HuH-7 (cell line): ENCODE measurements at regions not wholly inside any gene's neighbourhood (a gene's known extent, or its start where the extent isn't known, plus 50 kb on each side); places are given as distances from the start of the nearest gene placed in this dataset.
"Not testable (repeated sequence)": the region's sequence is repeated elsewhere in the genome, so short reads cannot be mapped to it uniquely, and the experiment has no call there.

Source experiments
- DNase-seq: peaks from one replicate; pipeline ENCODE4 v3.0.0; 2011; ENCODE audit warnings: low spot score

GRCh38 chr1:10911490-10912166 lies 100.8 kb upstream of the TARDBP start:
- DNase-seq: no peak

GRCh38 chr1:10912441-10912840 lies 100.0 kb upstream of the TARDBP start:
- no peak for DNase-seq

DNA sequence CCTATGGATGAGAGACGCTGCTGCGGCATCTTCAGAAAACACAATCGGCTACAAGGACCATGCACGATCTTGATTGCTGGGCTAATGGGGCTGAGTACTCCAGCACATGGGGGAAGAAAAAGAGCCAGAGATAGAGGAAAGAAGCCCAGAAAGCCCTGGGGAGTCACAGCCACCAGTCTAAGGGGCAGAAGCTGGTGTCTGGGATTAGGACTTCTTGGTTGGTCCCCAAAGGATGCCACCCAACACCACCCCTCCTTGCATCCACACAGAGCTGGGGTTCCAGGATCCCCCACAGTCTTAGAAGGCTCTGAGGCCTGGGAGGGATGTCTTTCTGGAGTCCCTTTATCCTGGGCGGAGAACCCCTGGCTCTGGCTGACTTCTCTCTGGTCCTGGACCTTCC lies 98.4 kb upstream of the TARDBP start:
- DNase-seq: no peak

- DNase-seq: no peak
Observed at GRCh38 chr1:10915594-10915993, 96.9 kb upstream of the TARDBP start.

GRCh38 chr1:10916311-10916710 lies 96.1 kb upstream of the TARDBP start:
- DNase-seq: no peak

GRCh38 chr1:10916991-10917390 lies 95.5 kb upstream of the TARDBP start:
- DNase-seq: no peak

DNA sequence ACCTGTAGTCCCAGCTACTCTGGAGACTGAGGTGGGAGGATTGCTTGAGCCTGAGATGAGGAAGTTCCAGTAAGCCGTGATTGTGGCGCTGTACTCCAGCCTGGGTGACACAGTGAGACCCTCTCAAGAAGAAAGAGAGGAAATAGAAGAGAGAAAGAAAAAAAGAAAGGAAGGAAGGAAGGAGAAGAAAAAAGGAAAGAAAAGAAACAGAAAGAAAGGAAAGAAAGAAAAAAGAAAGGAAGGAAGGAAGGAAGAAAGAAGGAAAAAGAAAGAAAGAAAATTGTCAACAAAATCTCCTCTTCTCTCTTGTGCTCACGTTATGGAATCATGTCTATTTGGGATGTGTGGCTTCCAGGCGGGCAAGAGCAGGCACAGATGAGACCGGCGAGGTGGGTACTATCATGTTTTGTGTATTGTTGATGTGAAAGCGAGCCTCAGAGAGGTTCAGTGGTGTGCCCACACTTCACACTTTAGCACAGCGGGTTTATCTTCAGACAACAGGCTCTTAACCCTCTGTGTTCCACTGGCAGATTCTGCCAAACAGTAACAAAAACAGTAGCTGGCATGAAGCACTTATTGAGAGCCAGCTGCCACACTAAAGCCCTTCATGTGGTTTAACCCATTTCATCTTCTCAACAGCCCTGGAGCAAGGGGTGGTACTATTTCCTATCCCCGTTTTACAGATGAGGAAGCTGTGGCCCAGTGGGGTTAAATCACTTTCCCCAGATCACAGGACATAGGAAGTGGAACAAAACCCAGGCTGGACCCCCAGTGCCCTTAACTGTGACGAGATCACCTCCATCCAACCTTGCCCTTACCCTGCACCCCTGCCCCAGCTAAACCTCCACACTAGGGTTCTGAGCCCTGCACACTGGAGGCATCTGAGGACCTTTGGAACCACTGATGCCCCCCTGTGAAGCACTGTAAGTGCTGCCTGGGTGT lies 94.7 kb upstream of the TARDBP start:
- DNase-seq: no peak

- no peak for DNase-seq
Observed at GRCh38 chr1:10918531-10918930, 93.9 kb upstream of the TARDBP start.

GRCh38 chr1:10920063-10920626 lies 92.3 kb upstream of the TARDBP start:
- DNase-seq: no peak

DNA sequence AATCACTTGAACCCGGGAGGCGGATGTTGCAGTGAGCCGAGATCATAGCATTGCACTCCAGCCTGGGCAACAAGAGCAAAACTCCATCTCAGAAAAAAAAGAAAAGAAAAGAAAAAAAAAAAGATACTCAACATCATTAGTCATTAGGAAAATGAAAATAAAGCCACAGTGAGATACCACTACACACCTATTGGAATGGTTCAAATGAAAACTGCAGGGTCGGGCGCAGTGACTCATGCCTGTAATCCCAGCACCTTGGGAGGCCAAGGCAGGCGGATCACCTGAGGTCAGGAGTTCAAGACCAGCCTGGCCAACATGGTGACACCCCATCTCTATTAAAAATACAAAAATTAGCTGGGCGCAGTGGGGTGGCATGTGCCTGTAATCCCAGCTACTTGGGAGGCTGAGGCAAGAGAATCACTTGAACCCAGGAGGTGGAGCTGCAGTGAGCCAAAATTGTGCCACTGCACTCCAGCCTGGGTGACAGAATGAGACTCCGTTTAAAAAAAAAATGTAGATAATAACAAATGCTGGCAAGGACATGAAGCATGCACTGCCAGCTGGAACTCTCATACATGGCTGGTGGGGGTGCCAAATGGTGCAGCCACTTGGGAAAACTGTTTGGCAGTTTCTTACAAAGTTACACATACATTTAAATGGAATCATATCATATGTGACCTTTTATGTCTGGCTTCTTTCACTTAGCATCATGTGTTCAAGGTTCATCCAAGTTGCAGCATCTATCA lies 90.0 kb upstream of the TARDBP start:
- DNase-seq: not testable (repeated sequence)

DNA sequence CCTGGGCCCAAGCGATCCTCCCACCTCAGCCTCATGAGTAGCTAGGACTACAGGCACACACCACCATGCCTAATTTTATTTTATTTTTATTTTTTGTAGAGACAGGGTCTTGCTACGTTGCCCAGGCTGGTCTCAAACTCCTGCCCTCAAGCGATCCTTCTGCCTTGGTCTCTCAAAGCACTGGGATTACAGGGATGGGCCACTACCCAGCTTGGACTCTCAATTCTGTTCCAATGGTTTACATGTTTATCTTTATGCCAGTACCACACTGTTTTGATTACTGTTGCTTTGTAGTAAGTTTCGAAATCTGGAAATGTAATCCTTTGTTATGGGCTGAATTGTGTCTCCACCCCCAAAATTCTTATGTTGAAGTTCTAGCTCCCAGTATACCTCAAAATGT lies 88.4 kb upstream of the TARDBP start:
- no peak for DNase-seq

DNA sequence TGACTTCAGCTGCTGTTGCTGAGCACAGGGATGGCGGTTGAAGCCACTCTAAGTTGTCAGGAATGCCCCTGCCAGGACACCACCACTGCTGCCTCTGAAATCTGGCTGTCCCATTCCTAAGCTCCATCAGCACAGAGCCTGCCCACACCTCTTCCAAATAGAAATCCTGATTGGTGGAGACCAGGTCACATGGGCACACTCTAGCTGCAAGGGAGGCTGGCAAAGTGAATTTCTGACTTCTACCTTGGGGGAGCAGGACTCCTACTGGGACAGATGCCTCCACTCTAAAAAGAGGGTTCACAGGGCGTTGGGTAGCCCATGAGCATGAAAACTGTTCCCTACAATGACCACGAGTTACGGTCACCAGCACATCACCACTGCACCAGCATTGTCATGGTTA lies 83.8 kb upstream of the TARDBP start:
- DNase-seq: no peak

GRCh38 chr1:10932088-10932487 lies 80.4 kb upstream of the TARDBP start:
- DNase-seq: no peak

- DNase-seq: no peak
Observed at GRCh38 chr1:10934150-10934818, 78.2 kb upstream of the TARDBP start.

DNA sequence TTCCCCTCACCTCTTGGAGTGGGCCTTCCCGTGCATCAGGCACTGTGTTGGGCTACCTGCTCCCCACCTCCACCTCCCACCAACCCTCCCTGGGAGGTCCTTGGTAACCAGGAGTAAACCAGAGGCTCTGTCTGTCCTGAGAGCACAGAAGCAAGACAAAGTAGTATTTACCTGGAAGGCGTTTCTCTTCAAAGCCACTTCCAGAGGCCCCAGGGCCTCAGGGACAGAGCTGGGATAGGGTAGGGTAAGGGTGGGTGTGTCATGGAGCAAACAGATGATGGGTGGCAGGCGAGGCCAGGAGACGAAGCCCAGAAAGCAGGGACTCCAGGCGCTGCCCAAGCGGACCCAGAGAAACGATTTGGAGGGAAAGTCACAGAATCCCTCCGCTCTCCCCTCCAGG lies 77.2 kb upstream of the TARDBP start:
- no peak for DNase-seq

GRCh38 chr1:10935724-10936123 lies 76.7 kb upstream of the TARDBP start:
- no peak for DNase-seq

DNA sequence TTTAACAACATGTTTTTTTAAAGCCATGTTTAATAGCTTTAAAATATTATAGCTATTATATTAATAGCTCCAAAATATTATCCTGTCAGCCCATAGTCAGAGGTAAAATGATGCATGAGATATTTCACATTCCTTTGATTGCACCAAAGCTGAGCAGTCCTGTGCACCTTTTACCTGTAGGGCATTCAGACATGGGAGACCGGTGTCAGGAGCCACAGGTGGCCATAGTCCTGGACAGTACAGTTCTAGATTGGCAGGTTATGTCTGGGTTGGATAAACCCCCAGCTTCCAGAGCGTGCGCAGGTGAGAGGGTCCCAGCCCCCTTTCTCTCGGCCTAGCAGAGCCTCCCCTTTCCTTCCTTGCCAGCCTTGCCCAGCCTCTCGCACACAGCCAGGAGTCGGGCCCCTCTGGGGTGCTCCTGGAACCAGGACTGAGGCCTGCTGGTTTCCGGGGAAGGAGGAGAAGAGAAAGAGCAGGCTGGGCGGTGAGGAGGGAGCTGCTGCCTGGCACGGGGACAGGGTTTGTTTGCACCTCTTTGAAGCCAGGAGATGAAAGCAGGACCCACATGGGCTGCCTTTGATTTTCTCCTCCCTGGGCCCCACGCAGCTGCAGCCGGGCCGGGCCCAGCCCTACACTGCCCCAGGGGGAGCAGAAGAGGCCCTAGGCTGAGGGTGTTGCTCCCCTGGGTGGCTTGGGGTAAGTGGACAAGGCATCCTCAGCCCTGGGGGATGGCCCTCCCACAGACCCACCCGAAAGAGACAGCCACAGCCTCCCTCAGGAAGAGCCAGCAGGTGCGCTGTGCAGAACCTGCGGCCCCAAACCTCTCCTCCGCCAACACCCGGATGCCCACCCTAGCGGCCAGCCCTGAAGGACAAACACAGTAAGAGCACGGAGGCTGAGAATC lies 75.2 kb upstream of the TARDBP start:
- DNase-seq: no peak

DNA sequence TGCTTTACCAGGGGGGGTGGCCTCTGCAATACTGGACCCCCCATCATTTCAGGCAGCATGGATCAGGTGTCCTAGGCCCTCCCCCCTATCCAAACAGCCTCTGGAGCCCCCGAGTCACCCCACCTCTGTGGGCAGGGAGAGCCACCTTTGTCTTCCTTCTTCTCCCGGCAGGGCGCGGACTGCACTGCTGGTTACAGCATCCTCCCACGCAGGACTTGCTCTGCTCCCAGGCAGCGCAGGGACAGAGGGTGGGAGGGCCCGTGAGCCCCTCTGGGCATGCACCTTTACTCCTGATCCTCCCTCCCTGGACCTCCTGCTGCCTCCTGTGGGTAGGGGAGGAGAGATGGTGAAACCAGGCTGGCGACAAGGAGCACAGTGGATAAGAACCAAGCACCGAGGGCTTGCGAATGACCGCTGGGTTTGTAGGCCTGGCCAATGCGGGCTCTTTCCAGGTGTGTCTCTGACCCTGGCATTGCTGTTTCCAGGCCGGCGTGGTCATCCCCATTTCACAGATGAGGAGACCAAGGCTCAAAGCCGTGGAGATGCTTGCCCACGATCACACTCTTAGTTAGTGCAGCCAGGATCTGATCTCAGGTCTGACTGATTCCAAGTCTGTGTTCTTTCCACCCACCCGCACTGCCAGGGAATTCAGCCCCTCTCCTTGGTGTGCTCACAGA lies 73.6 kb upstream of the TARDBP start:
- no peak for DNase-seq

DNA sequence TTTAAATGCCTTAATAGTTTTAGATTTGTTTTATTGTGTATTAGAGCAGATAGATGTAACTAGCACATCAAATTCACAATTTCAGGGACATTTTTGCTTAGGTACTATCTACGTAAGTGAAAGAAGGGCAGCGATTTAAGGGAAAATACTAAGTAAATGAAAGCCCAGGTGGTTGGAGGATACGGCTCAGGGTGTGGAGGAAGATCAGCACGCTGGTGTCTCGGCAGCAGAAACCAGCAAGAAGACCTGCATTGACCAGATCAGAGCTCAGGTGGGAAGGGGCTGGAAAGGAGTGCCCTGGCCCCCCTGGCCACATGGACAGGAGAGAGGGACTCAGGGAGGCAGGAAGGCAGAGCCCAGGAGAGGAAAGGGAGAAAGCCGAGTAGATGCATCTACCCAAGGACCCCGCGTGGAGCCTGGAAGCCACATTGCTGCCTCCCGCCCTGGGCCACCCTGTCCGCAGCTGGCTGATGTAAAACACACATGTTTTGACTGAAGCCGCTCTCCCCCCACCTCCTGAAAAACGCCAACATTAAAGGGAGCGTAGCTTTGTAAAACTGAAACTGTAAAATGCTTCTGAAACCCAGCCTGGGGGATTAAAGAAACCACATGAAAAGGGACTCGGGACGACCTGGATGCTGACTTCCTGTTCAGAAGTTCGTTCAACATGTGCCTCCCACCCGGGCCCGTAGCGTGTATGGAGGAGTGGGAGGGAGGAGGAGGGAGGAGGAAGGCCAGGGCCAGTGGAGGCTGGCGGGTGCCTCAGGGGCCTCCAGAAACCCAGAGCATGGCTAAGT lies 72.6 kb upstream of the TARDBP start:
- no peak for DNase-seq
